ENCODE measurements at regions not wholly inside any gene's neighbourhood (a gene's known extent, or its start where the extent isn't known, plus 50 kb on each side); places are given as distances from the start of the nearest gene placed in this dataset.

DNA sequence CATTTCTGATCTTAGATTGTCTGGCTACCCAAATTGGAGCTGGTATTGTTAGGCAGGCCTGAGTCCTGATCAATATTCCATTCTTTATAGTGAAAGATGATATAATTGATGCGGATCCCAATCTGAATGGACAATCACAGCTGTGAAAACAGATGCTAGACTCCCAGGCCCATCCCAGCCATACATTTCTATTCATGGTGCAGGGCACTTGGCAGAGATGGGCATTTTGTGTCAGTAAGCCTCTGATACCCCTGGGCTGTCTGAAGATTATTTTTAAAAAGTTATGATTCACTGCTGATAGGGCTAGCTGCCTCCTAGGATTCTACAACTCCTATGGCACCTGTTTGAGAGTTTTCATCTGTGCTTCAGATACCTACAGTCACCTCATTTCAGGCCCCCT is 61.2 kb upstream of the TSPAN7 start:
- Mint-ChIP-seq H3K4me3 (ENCODE audit: unreplicated experiment) (no peak overlapping the region), H3K4me1 (ENCODE audit: low read depth, unreplicated experiment) (no peaks in the 10 kb centered on the region), H3K9me3 (ENCODE audit: unreplicated experiment) (no peaks in the 10 kb centered on the region), H3K27ac (ENCODE audit: unreplicated experiment) (no peak overlapping the region), H3K27me3 (ENCODE audit: low read depth, unreplicated experiment) (peaks cover 2% of the 10 kb centered on the region), H3K36me3 (ENCODE audit: low read depth, unreplicated experiment) (no peaks in the 10 kb centered on the region)
- DNase-seq (ENCODE audit: low read depth), result no peak
- H3K36me3 ChIP-seq (ENCODE audit: insufficient read depth, low read length), result no peaks in the 10 kb centered on the region
- H3K9me3 ChIP-seq (ENCODE audit: insufficient read depth, low read depth, low read length), result no peaks in the 10 kb centered on the region
- no peak for TF ChIP-seq EZH2 (IDR thresholded peaks at IDR 0.05; ENCODE audit: insufficient read depth, low read length)
- TF ChIP-seq, protein P1, sequence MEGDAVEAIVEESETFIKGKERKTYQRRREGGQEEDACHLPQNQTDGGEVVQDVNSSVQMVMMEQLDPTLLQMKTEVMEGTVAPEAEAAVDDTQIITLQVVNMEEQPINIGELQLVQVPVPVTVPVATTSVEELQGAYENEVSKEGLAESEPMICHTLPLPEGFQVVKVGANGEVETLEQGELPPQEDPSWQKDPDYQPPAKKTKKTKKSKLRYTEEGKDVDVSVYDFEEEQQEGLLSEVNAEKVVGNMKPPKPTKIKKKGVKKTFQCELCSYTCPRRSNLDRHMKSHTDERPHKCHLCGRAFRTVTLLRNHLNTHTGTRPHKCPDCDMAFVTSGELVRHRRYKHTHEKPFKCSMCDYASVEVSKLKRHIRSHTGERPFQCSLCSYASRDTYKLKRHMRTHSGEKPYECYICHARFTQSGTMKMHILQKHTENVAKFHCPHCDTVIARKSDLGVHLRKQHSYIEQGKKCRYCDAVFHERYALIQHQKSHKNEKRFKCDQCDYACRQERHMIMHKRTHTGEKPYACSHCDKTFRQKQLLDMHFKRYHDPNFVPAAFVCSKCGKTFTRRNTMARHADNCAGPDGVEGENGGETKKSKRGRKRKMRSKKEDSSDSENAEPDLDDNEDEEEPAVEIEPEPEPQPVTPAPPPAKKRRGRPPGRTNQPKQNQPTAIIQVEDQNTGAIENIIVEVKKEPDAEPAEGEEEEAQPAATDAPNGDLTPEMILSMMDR (IDR thresholded peaks at IDR 0.05; ENCODE audit: insufficient read depth, low read depth, low read length), result no peak
- no peak overlapping the region for H3K27ac ChIP-seq (ENCODE audit: low read depth, low read length)
- H3K4me3 ChIP-seq (ENCODE audit: insufficient read depth, low read depth, low read length), result no peak overlapping the region
- H3K9ac ChIP-seq (ENCODE audit: low read length), result no peak overlapping the region
- no peak overlapping the region for H2AFZ ChIP-seq (ENCODE audit: low read depth, low read length)
- H3K79me2 ChIP-seq (ENCODE audit: insufficient read depth, low read length), result no peaks in the 10 kb centered on the region
- no peak for FAIRE-seq
- H3K4me2 ChIP-seq (ENCODE audit: low read length), result no peak overlapping the region
- no peaks in the 10 kb centered on the region for H4K20me1 ChIP-seq (ENCODE audit: insufficient read depth, low read length)
- no peaks in the 10 kb centered on the region for H3K4me1 ChIP-seq (ENCODE audit: insufficient read depth, low read length)
- no peaks in the 10 kb centered on the region for H3K27me3 ChIP-seq (ENCODE audit: insufficient read depth, low read length)

DNA sequence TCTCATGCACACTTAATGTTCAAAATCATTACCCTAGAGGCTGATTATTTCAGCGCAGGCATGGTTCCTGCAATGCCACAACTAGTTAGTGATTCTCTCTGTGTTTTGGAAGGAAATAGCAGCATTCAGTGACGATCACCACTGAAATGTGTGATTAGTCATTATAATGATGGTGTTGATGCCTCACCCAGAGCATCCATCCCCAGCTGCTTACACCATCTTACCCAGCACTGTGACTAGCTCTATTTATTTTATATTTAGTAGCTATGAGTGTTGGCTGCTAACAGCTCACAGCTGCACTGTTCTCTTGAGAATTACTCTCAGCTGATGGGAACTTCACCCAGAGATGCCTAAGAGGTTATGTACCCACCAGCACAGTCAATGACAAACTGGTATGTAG is 60.5 kb upstream of the TSPAN7 start:
- Histone ChIP-seq H3K27me3 (ENCODE audit: insufficient read depth, low read length) (no peaks in the 10 kb centered on the region), H3K36me3 (ENCODE audit: insufficient read depth, low read length) (no peaks in the 10 kb centered on the region), H3K4me1 (ENCODE audit: insufficient read depth, low read length) (no peaks in the 10 kb centered on the region), H2AFZ (ENCODE audit: low read depth, low read length) (no peak overlapping the region), H3K4me2 (ENCODE audit: low read length) (no peak overlapping the region), H3K79me2 (ENCODE audit: insufficient read depth, low read length) (no peaks in the 10 kb centered on the region), H3K9ac (ENCODE audit: low read length) (no peak overlapping the region), H3K9me3 (ENCODE audit: insufficient read depth, low read depth, low read length) (no peaks in the 10 kb centered on the region), H3K4me3 (ENCODE audit: insufficient read depth, low read depth, low read length) (no peak overlapping the region), H3K27ac (ENCODE audit: low read depth, low read length) (no peak overlapping the region), H4K20me1 (ENCODE audit: insufficient read depth, low read length) (no peaks in the 10 kb centered on the region)
- no peak overlapping the region for H3K4me3 Mint-ChIP-seq (ENCODE audit: unreplicated experiment)
- H3K27ac Mint-ChIP-seq (ENCODE audit: unreplicated experiment), result no peak overlapping the region
- no peaks in the 10 kb centered on the region for H3K4me1 Mint-ChIP-seq (ENCODE audit: low read depth, unreplicated experiment)
- FAIRE-seq (no peak), DNase-seq (ENCODE audit: low read depth) (no peak)
- H3K36me3 Mint-ChIP-seq (ENCODE audit: low read depth, unreplicated experiment), result no peaks in the 10 kb centered on the region
- H3K9me3 Mint-ChIP-seq (ENCODE audit: unreplicated experiment), result no peaks in the 10 kb centered on the region
- TF ChIP-seq, protein P1 (IDR thresholded peaks at IDR 0.05; ENCODE audit: insufficient read depth, low read depth, low read length), result no peak
- TF ChIP-seq EZH2 (IDR thresholded peaks at IDR 0.05; ENCODE audit: insufficient read depth, low read length), result no peak
- H3K27me3 Mint-ChIP-seq (ENCODE audit: low read depth, unreplicated experiment), result no peaks in the 10 kb centered on the region

DNA sequence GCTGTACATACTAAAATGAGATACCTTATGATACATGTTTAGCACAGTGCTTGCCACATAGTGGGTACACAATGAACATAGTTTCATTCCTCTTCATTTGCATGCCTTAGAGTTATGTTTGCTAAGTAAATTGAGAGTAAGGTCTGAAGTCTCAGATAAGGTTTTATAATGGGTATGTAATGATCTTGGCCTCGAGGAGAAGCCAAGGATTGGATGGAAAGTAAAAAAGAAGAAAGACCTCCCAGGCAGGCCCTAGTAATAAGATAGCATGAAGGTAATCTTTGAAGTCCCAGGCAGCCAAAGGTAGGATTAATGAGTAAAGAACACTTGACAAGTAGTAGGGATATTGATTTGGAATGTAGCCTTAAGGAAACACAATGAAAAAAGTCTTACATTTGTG is 55.8 kb upstream of the TSPAN7 start:
- H3K27me3 ChIP-seq (ENCODE audit: insufficient read depth, low read length), result no peaks in the 10 kb centered on the region
- Mint-ChIP-seq H3K36me3 (ENCODE audit: low read depth, unreplicated experiment) (no peaks in the 10 kb centered on the region), H3K4me1 (ENCODE audit: low read depth, unreplicated experiment) (no peaks in the 10 kb centered on the region), H3K27ac (ENCODE audit: unreplicated experiment) (no peak overlapping the region), H3K9me3 (ENCODE audit: unreplicated experiment) (no peaks in the 10 kb centered on the region), H3K27me3 (ENCODE audit: low read depth, unreplicated experiment) (no peaks in the 10 kb centered on the region), H3K4me3 (ENCODE audit: unreplicated experiment) (no peak overlapping the region)
- H4K20me1 ChIP-seq (ENCODE audit: insufficient read depth, low read length), result no peaks in the 10 kb centered on the region
- no peak overlapping the region for H3K4me2 ChIP-seq (ENCODE audit: low read length)
- no peaks in the 10 kb centered on the region for H3K9me3 ChIP-seq (ENCODE audit: insufficient read depth, low read depth, low read length)
- H3K36me3 ChIP-seq (ENCODE audit: insufficient read depth, low read length), result no peaks in the 10 kb centered on the region
- H3K9ac ChIP-seq (ENCODE audit: low read length), result no peak overlapping the region
- no peak overlapping the region for H3K4me3 ChIP-seq (ENCODE audit: insufficient read depth, low read depth, low read length)
- no peak overlapping the region for H2AFZ ChIP-seq (ENCODE audit: low read depth, low read length)
- H3K4me1 ChIP-seq (ENCODE audit: insufficient read depth, low read length), result no peaks in the 10 kb centered on the region
- no peak overlapping the region for H3K27ac ChIP-seq (ENCODE audit: low read depth, low read length)
- no peak for DNase-seq (ENCODE audit: low read depth)
- no peak for TF ChIP-seq EZH2 (IDR thresholded peaks at IDR 0.05; ENCODE audit: insufficient read depth, low read length)
- TF ChIP-seq, protein P1 (IDR thresholded peaks at IDR 0.05; ENCODE audit: insufficient read depth, low read depth, low read length), result no peak
- FAIRE-seq, result peak; percentile 84
- H3K79me2 ChIP-seq (ENCODE audit: insufficient read depth, low read length), result no peaks in the 10 kb centered on the region
